C4-2B (cell line): ENCODE measurements at regions not wholly inside any gene's neighbourhood (a gene's known extent, or its start where the extent isn't known, plus 50 kb on each side); places are given as distances from the start of the nearest gene placed in this dataset.

Experiments
- ZFX ChIP-seq: fragments of 450-650 bp; IDR thresholded peaks from 2 replicates; pipeline ENCODE4 v1.6.1; 2017
- TF ChIP-seq, protein P1 (sequence below): fragments of 450-650 bp; conservative IDR thresholded peaks from 2 replicates; pipeline ENCODE4 v1.5.1; 2017; ENCODE audit warnings: mild to moderate bottlenecking

DNA sequence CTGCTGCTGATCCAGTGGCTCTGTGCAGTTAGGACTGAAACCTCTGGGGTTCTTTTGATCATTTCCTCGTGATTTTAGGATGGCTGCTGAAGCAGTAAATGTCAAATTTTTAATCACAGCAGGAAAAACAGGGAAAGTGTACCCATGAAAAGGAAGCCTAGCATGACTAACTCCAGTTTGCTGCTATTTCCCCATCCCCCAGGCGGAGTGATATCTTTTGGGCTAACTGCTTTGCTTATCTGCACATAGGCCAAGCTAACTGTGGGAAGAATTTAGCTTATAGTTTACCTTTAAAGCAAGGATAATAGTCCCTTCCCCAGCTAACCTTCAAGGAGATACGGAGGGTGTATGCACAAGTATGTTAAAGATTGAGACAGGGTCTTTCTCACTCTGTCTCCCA lies 149.8 kb upstream of the TNR start:
- TF ChIP-seq, protein P1, sequence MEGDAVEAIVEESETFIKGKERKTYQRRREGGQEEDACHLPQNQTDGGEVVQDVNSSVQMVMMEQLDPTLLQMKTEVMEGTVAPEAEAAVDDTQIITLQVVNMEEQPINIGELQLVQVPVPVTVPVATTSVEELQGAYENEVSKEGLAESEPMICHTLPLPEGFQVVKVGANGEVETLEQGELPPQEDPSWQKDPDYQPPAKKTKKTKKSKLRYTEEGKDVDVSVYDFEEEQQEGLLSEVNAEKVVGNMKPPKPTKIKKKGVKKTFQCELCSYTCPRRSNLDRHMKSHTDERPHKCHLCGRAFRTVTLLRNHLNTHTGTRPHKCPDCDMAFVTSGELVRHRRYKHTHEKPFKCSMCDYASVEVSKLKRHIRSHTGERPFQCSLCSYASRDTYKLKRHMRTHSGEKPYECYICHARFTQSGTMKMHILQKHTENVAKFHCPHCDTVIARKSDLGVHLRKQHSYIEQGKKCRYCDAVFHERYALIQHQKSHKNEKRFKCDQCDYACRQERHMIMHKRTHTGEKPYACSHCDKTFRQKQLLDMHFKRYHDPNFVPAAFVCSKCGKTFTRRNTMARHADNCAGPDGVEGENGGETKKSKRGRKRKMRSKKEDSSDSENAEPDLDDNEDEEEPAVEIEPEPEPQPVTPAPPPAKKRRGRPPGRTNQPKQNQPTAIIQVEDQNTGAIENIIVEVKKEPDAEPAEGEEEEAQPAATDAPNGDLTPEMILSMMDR = no peak
- no peak for TF ChIP-seq ZFX
